ENCODE measurements at regions not wholly inside any gene's neighbourhood (a gene's known extent, or its start where the extent isn't known, plus 50 kb on each side); places are given as distances from the start of the nearest gene placed in this dataset.

GRCh38 chr20:20897145-20897544, 184.7 kb upstream of the RALGAPA2 start:
- H3K36me3 ChIP-seq (ENCODE audit: control insufficient read depth, insufficient read depth, low read length): no peaks in the 10 kb centered on the region
- ChIA-PET POLR2A (no interaction called here), CTCF (no interaction called here)
- H3K27me3 ChIP-seq (ENCODE audit: control insufficient read depth, insufficient read depth, low read length): no peaks in the 10 kb centered on the region
- in situ Hi-C loops (cut with HindIII; ENCODE audit: low pct_unique_long_range_greater_than_20kb, low sequenced_read_pairs): no loop called here
- no TSS peak for BruUV-seq (replicated peaks)
- ATAC-seq (no peak), DNase-seq (ENCODE audit: low read depth, low spot score) (no peak)
- no peak overlapping the region for H3K4me3 ChIP-seq (ENCODE audit: low read depth in 2 of 2, low read length in 2 of 2)
- peaks cover 5% of the 10 kb centered on the region for H3K4me1 ChIP-seq (ENCODE audit: control insufficient read depth, insufficient read depth, low read length)
- TF ChIP-seq REST (IDR thresholded peaks at IDR 0.05; ENCODE audit: insufficient read depth in 1 of 2, low read depth in 2 of 2, low read length in 1 of 2) (no peak), TCF7L2 (IDR thresholded peaks at IDR 0.05; ENCODE audit: low read depth, low read length) (no peak), SIN3A (IDR thresholded peaks at IDR 0.05; ENCODE audit: borderline replicate concordance, insufficient read depth, low read depth, low read length) (no peak), CTCF (IDR thresholded peaks at IDR 0.05) (no peak), POLR2AphosphoS5 (IDR thresholded peaks at IDR 0.05; ENCODE audit: low read depth, low read length) (no peak)
- H3K9me3 ChIP-seq (ENCODE audit: control insufficient read depth, insufficient read depth, low read depth, low read length): no peaks in the 10 kb centered on the region; the same call in 1 of the 2 replicates
- intact Hi-C loops (cut with micrococcal nuclease; ENCODE audit: unreplicated experiment): no loop called here
- H3K27ac ChIP-seq (ENCODE audit: low read length): no peak overlapping the region

GRCh38 chr20:20896606-20897005, 184.2 kb upstream of the RALGAPA2 start:
- Histone ChIP-seq H3K36me3 (ENCODE audit: control insufficient read depth, insufficient read depth, low read length) (no peaks in the 10 kb centered on the region), H3K27ac (ENCODE audit: low read length) (no peak overlapping the region), H3K4me3 (ENCODE audit: low read depth in 2 of 2, low read length in 2 of 2) (no peak overlapping the region), H3K9me3 (ENCODE audit: control insufficient read depth, insufficient read depth, low read depth, low read length) (no peaks in the 10 kb centered on the region; the same call in 1 of the 2 replicates), H3K27me3 (ENCODE audit: control insufficient read depth, insufficient read depth, low read length) (no peaks in the 10 kb centered on the region), H3K4me1 (ENCODE audit: control insufficient read depth, insufficient read depth, low read length) (peaks cover 5% of the 10 kb centered on the region)
- ATAC-seq: no peak
- no peak for DNase-seq (ENCODE audit: low read depth, low spot score)
- TF ChIP-seq SIN3A (IDR thresholded peaks at IDR 0.05; ENCODE audit: borderline replicate concordance, insufficient read depth, low read depth, low read length) (no peak), REST (IDR thresholded peaks at IDR 0.05; ENCODE audit: insufficient read depth in 1 of 2, low read depth in 2 of 2, low read length in 1 of 2) (no peak), TCF7L2 (IDR thresholded peaks at IDR 0.05; ENCODE audit: low read depth, low read length) (no peak), CTCF (IDR thresholded peaks at IDR 0.05) (no peak), POLR2AphosphoS5 (IDR thresholded peaks at IDR 0.05; ENCODE audit: low read depth, low read length) (no peak)
- ChIA-PET CTCF (no interaction called here), POLR2A (no interaction called here)
- BruUV-seq (replicated peaks): no TSS peak
- in situ Hi-C loops (cut with HindIII; ENCODE audit: low pct_unique_long_range_greater_than_20kb, low sequenced_read_pairs): no loop called here
- intact Hi-C loops (cut with micrococcal nuclease; ENCODE audit: unreplicated experiment): no loop called here
